ENCODE measurements at regions not wholly inside any gene's neighbourhood (a gene's known extent, or its start where the extent isn't known, plus 50 kb on each side); places are given as distances from the start of the nearest gene placed in this dataset.

DNA sequence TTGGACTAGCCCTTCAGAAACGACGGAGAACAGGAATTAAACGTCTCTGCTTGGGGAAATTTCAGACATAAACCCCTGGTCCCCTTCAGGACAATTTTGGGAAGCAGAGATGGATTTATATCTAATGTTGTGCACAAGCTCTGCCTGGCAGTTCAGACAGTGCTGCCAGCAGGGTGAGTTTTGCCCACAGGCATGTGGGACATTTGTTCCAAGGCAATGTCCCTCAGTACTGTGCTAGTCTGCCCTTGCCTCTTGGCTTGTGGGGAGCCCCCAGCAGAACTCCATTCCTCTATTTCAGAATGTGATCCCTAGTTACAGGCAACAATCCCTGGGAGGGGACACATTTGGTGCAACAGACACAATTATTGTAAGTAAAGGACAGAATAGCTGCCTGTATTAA lies 76.5 kb upstream of the GPR12 start:
- no peak for DNase-seq
- Histone ChIP-seq H3K36me3 (no peaks in the 10 kb centered on the region), H3K27ac (no peak overlapping the region), H3K4me3 (no peak overlapping the region), H3K27me3 (replicated peaks in 1 of 7) (peaks cover 0 to 41% (median 0%) of the 10 kb centered on the region in 7 donors), H3K4me1 (no peaks in the 10 kb centered on the region), H3K9me3 (no peaks in the 10 kb centered on the region)
- WGBS, 5 donors, result 66 to 89% (median 86%) methylated on average over 3 of the region's 3 CpGs
- intact Hi-C loops (cut with DNase I; ENCODE audit: low total_unique reads), result no loop called here
- TF ChIP-seq POLR2AphosphoS5 (IDR thresholded peaks at IDR 0.05) (no peak), POLR2A (IDR thresholded peaks at IDR 0.05) (no peak)
- TF ChIP-seq, protein P1, sequence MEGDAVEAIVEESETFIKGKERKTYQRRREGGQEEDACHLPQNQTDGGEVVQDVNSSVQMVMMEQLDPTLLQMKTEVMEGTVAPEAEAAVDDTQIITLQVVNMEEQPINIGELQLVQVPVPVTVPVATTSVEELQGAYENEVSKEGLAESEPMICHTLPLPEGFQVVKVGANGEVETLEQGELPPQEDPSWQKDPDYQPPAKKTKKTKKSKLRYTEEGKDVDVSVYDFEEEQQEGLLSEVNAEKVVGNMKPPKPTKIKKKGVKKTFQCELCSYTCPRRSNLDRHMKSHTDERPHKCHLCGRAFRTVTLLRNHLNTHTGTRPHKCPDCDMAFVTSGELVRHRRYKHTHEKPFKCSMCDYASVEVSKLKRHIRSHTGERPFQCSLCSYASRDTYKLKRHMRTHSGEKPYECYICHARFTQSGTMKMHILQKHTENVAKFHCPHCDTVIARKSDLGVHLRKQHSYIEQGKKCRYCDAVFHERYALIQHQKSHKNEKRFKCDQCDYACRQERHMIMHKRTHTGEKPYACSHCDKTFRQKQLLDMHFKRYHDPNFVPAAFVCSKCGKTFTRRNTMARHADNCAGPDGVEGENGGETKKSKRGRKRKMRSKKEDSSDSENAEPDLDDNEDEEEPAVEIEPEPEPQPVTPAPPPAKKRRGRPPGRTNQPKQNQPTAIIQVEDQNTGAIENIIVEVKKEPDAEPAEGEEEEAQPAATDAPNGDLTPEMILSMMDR (IDR thresholded peaks at IDR 0.05 in 8 of 11, conservative IDR thresholded peaks at IDR 0.05 in 3 of 11), result no peak

DNA sequence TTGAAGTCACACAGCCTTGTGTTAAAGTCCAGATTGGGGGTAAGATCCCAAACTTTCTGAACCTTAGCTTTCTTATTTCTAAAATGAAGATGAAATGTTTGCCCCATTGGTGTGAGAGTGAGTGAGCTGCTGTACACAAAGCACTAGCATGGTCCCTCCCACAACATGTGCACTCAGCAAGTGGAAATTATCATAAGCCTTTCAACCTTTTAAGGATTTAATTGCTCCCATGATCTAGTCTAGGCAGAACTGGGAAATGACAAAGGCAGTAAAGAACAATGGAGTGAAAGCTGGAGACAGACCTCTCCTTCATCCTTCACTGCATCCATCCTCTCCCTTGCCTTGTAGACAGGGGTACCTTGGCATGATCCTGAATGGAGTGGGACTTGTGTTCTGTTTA lies 76.0 kb upstream of the GPR12 start:
- intact Hi-C loops (cut with DNase I; ENCODE audit: low total_unique reads), result no loop called here

DNA sequence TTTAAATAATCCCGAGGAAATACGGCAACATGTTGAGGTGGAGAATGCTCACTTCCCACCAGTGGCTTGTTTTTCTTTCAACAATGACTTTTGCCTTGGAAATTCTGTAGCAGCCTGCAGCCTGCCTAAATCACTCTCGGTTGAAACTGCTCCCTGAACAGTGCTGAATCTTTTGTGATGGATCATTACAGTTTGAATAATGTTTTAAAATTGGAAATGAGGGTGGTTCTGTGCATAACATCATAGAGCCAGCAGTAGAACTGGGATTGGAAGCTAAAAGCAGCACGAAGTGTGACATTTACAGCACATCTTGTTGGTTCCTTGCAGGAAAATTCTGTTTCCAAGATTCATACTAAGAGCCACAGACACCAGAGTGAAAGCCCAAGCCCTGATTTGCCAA lies 74.1 kb upstream of the GPR12 start:
- Histone ChIP-seq H3K4me3 (no peak overlapping the region), H3K9me3 (no peaks in the 10 kb centered on the region), H3K27me3 (replicated peaks in 1 of 7) (peaks cover 0 to 33% (median 0%) of the 10 kb centered on the region in 7 donors), H3K36me3 (no peaks in the 10 kb centered on the region), H3K4me1 (no peaks in the 10 kb centered on the region), H3K27ac (no peak overlapping the region)
- intact Hi-C loops (cut with DNase I; ENCODE audit: low total_unique reads), result no loop called here
- TF ChIP-seq POLR2AphosphoS5 (IDR thresholded peaks at IDR 0.05) (no peak), POLR2A (IDR thresholded peaks at IDR 0.05) (no peak)
- TF ChIP-seq, protein P1 (IDR thresholded peaks at IDR 0.05 in 8 of 11, conservative IDR thresholded peaks at IDR 0.05 in 3 of 11), result no peak
- WGBS, 5 donors, result 26 to 38% (median 30%) methylated on average over 4 of the region's 4 CpGs
- DNase-seq, result no peak

More for the DNA sequence above, 76.0 kb upstream of the GPR12 start:
- no peaks in the 10 kb centered on the region for H3K9me3 ChIP-seq
- no peak for DNase-seq
- no peak overlapping the region for H3K27ac ChIP-seq
- TF ChIP-seq, protein P1 (IDR thresholded peaks at IDR 0.05 in 8 of 11, conservative IDR thresholded peaks at IDR 0.05 in 3 of 11), result no peak
- TF ChIP-seq POLR2A (IDR thresholded peaks at IDR 0.05) (no peak), POLR2AphosphoS5 (IDR thresholded peaks at IDR 0.05) (no peak)
- no peak overlapping the region for H3K4me3 ChIP-seq
- no peaks in the 10 kb centered on the region for H3K4me1 ChIP-seq
- peaks cover 0 to 41% (median 0%) of the 10 kb centered on the region in 7 donors for H3K27me3 ChIP-seq (replicated peaks in 1 of 7)
- H3K36me3 ChIP-seq, result no peaks in the 10 kb centered on the region

DNA sequence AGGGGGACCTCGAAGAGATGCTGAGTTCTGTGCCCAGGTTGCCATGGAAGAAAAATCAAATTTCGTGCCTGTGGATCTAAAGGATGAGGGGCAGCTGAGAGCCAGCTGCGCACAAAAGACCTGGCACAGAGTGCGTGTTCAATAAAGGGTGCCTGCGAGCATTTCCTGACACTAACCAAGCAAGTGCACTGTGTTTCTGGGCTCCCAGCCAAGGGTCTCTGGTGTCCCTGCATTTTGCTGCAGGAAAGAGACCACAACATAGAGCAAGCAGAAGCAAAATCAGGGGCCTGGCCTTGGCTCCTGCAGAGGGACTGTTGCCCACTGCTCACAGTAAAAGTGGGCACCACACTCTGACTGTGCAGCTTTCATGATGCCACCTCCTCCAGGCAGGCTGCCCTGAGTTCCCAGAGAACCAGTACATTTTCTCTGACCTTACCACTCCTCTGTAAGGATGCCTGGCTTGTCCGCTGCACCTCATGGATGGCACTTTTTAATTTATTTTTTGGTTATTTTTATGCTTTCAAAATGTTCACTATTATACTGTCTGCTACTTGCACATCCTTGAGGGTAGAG lies 70.8 kb upstream of the GPR12 start:
- Histone ChIP-seq H3K4me1 (no peaks in the 10 kb centered on the region), H3K27me3 (replicated peaks in 1 of 7) (peaks cover 0 to 11% (median 0%) of the 10 kb centered on the region in 7 donors), H3K9me3 (no peaks in the 10 kb centered on the region), H3K36me3 (no peaks in the 10 kb centered on the region), H3K27ac (no peak overlapping the region), H3K4me3 (no peak overlapping the region)
- TF ChIP-seq POLR2A (IDR thresholded peaks at IDR 0.05) (no peak), POLR2AphosphoS5 (IDR thresholded peaks at IDR 0.05) (no peak)
- TF ChIP-seq, protein P1 (IDR thresholded peaks at IDR 0.05 in 8 of 11, conservative IDR thresholded peaks at IDR 0.05 in 3 of 11), result no peak
- no peak for DNase-seq
- 52 to 63% (median 55%) methylated on average over 6 of the region's 6 CpGs for WGBS, 5 donors
- intact Hi-C loops (cut with DNase I; ENCODE audit: low total_unique reads), result no loop called here
